GM18867 (cell line): ENCODE measurements at regions not wholly inside any gene's neighbourhood (a gene's known extent, or its start where the extent isn't known, plus 50 kb on each side); places are given as distances from the start of the nearest gene placed in this dataset.
A peak's percentile ranks its signal among the peaks of the same experiment; 100 is the strongest.
"Not testable (repeated sequence)": the region's sequence is repeated elsewhere in the genome, so short reads cannot be mapped to it uniquely, and the experiment has no call there.

ENCODE experiments used
- ATAC-seq: cut with Tn5 transposase; IDR thresholded peaks from one replicate; pipeline ENCODE4 v1.9.1; 2021; ENCODE audit warnings: mild to moderate bottlenecking, moderate library complexity; ENCODE audit not compliant: unreplicated experiment

GRCh38 chr5:136501133-136501532, 135.8 kb upstream of the TRPC7 start:
- no peak for ATAC-seq

- no peak for ATAC-seq
Observed at GRCh38 chr5:136492587-136492986, 127.2 kb upstream of the TRPC7 start.

DNA sequence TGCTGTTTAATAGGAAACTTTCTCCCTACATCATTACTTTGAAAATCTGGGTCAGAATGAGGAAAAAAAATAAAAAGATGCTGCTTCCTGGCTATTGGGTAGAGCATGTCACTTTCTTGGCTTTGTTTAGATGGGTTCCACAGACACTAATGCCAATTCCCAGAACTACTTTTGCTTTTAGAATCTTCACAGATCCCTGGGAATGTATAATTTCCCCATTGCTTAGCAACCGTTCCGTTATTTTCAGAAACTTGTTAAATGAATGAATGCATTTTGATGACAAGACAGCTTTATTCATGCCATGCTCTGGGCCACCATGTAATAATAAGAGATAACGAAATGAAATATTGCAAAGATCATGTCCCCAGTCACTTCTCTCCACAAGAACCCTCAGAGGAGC, 126.5 kb upstream of the TRPC7 start:
- no peak for ATAC-seq

DNA sequence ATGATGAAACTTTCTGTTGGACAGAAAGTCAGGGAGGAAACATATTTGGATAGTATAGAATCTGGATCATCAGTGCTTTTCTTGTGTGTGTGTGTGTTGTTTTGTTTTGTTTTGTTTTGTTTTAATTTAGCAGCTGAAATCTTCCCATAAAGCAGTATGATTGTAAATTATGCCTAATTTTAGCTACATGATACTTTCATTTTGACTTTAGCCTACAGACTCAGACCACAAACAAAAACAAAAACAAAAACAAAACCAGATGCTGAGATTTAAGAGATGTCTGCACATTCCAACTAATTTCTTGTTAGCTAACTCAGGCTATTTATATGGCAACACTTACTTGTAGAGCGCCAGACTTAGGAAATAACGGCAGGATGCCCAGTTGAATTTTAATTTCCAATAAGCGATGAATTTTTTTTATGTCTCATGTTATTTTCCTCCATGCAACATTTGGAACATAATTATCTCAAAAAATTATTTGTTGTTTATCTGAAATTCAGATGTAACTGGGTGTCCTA, 119.5 kb upstream of the TRPC7 start:
- ATAC-seq = peak; percentile 74

- ATAC-seq = no peak
Observed at GRCh38 chr5:136482206-136482605, 116.9 kb upstream of the TRPC7 start.

DNA sequence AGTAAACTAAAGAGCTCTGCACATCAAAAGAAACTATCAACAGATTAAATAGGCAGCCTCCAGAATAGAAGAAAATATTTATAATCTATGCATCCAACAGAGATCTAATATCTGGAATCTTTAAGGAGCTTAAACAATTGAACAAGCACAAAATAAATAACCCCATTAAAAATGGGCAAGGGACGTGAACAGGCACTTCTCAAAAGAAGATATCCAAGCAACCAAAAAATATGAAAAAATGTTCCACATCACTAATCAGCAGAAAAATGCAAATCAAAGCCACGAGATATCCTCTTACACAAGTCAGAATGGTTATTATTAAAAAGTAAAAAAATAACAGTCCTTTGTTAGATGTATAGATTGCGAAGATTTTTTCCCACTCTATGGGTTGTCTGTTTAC, 109.1 kb upstream of the TRPC7 start:
- ATAC-seq = no peak

DNA sequence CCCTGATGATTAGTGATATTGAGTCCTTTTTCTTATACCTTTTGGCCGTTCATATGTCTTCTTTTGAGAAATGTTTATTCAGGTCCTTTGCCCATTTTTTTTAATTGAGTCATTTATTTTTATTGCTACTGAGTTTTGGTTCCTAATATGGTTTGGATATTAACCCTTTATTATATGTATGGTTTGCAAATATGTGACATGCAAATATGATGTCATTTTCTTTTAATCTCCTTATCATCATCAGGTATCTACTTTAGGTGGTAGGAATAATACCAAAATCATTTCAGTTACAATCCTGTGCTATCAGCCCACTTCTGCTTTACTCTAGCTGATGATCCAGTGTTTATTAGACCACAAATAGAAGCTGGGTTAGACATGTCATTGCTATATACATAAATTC, 102.3 kb upstream of the TRPC7 start:
- ATAC-seq = no peak

DNA sequence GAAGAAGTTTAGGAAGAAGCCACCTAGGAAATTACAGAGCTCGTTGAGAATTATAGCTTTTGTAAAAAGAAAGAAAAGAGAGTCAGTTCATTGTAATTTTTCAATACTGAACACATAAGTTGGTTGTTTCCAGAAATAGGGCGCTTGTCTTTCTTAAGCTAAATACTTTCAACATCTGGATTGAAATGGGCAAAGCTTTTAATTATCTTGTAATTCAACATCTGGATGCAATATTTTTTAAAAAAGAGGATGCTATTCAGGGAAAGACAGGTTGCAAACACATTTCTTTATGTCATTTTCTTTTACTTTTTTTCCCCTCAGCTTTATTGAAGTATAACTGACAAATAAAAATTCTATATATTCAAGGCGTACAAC, 100.7 kb upstream of the TRPC7 start:
- no peak for ATAC-seq

GRCh38 chr5:136458481-136458880, 93.1 kb upstream of the TRPC7 start:
- no peak for ATAC-seq

- ATAC-seq = no peak
Observed at GRCh38 chr5:136457390-136458013, 92.2 kb upstream of the TRPC7 start.

- ATAC-seq = no peak
Observed at GRCh38 chr5:136455409-136455808, 90.1 kb upstream of the TRPC7 start.

GRCh38 chr5:136453986-136454758, 88.8 kb upstream of the TRPC7 start:
- no peak for ATAC-seq

GRCh38 chr5:136453199-136453598, 87.9 kb upstream of the TRPC7 start:
- no peak for ATAC-seq

DNA sequence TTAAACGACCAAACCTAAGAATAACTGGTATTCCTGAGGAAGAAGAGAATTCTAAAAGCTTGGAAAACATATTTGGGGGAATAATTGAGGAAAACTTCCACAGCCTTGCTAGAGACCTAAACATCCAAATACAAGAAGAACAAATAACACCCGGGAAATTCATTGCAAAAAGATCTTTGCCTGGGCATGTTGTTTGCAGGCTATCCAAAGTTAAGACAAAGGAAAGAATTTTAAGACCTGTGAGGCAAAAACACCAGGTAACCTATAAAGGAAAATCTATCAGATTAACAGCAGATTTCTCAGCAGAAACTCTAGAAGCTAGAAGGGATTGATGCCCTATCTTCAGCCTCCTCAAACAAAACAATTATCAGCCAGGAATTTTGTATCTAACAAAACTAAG, 82.2 kb upstream of the TRPC7 start:
- not testable (repeated sequence) for ATAC-seq

- no peak for ATAC-seq
Observed at GRCh38 chr5:136446565-136446964, 81.2 kb upstream of the TRPC7 start.

DNA sequence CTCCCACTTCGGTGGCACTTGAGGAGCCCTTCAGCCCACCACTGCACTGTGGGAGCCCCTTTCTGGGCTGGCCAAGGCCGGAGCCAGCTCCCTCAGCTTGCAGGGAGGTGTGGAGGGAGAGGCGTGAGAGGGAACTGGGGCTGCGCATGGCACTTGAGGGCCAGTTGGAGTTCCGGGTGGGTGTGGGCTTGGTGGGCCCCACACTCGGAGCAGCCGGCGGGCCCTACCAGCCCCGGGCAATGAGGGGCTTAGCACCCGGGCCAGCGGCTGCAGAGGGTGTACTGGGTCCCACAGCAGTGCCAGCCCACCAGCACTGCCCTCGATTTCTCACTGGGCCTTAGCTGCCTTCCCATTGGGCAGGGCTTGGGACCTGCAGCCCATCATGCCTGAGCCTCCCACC, 78.8 kb upstream of the TRPC7 start:
- ATAC-seq = not testable (repeated sequence)

GRCh38 chr5:136439367-136439766, 74.0 kb upstream of the TRPC7 start:
- ATAC-seq = no peak

- no peak for ATAC-seq
Observed at GRCh38 chr5:136435946-136436543, 70.7 kb upstream of the TRPC7 start.

- ATAC-seq = no peak
Observed at GRCh38 chr5:136434795-136435194, 69.5 kb upstream of the TRPC7 start.

- no peak for ATAC-seq
Observed at GRCh38 chr5:136432705-136433104, 67.4 kb upstream of the TRPC7 start.

DNA sequence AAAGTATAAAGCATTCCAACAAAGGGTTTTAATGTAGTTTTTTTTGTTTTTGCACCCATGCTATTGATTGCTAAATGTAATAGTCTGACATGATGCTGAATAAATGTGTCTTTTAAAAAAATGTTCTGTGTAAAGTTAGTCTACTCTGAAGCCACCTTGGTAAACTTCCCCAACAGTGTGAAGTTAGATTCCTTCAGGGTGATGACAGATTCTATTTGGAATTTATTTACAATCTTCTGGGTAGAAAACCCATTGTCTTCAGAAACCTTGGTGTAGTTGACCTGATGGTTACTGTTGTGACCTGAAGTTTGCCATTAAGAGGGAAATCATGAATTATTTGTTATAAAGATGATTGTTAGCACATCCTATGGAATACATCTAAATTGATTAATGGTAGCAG, 64.7 kb upstream of the TRPC7 start:
- no peak for ATAC-seq

- ATAC-seq = no peak
Observed at GRCh38 chr5:136427426-136427825, 62.1 kb upstream of the TRPC7 start.
